ENCODE measurements at regions not wholly inside any gene's neighbourhood (a gene's known extent, or its start where the extent isn't known, plus 50 kb on each side); places are given as distances from the start of the nearest gene placed in this dataset.

DNA sequence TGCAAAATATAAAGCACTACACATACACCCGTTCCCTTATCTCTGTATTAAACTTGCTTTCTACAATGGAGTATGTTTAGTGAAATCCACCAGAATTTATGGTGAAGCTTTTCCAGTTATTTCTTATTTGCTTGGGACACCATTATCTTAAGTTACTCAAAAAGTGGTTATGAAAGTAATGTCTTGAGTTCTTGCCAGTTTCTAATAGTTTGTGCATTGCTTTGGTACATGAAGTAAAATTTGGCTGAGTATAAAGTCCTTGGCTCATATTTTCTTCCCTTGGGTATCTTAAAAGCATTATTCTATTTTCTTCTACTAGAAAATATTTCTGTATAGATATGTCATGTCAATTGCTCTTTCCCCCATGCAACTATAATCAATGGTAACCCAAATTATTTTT is 85.2 kb downstream of the POLR1F start:
- Histone ChIP-seq H3K27ac (ENCODE audit: low read depth, low read length) (no peak overlapping the region), H3K4me1 (ENCODE audit: control insufficient read depth, insufficient read depth, low read length) (no peaks in the 10 kb centered on the region), H3K27me3 (ENCODE audit: control insufficient read depth, insufficient read depth, low read length) (no peaks in the 10 kb centered on the region), H3K4me3 (ENCODE audit: low read depth, low read length) (no peak overlapping the region), H3K36me3 (ENCODE audit: control insufficient read depth, insufficient read depth, low read length) (no peaks in the 10 kb centered on the region), H3K9me3 (ENCODE audit: control insufficient read depth, insufficient read depth, low read length) (peaks cover 2% of the 10 kb centered on the region)
- WGBS (ENCODE audit: insufficient coverage) = no CpG with 5 or more reads among the region's 1 CpG
- DNase-seq (ENCODE audit: low read depth in 4 of 6, low spot score in 6 of 6) = no peak

DNA sequence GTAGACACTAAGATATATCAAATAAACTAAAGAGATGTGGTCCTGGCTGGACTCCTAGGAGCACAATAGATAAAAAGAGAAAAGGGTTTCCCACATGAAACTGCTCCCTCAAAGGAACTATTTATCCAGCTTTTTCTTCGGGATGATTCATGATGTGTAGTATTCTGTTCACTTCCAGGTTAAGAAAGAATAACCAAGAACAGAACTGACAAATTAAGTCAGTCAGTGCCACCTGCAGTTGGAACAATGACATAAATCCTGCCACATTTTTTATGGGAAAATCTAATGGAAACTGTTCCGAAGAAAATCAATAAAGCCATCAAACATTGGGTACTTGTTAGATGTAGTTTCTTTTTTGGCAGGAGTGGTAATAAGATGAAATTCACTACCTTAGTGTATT is 87.1 kb downstream of the POLR1F start:
- Histone ChIP-seq H3K36me3 (ENCODE audit: control insufficient read depth, insufficient read depth, low read length) (no peaks in the 10 kb centered on the region), H3K27ac (ENCODE audit: low read depth, low read length) (no peak overlapping the region), H3K9me3 (ENCODE audit: control insufficient read depth, insufficient read depth, low read length) (no peaks in the 10 kb centered on the region), H3K4me3 (ENCODE audit: low read depth, low read length) (no peak overlapping the region), H3K4me1 (ENCODE audit: control insufficient read depth, insufficient read depth, low read length) (no peaks in the 10 kb centered on the region), H3K27me3 (ENCODE audit: control insufficient read depth, insufficient read depth, low read length) (no peaks in the 10 kb centered on the region)
- WGBS (ENCODE audit: insufficient coverage) = no CpG with 5 or more reads among the region's 2 CpGs
- peak in 1 of 6 donors; percentile 13 for DNase-seq (ENCODE audit: low read depth in 4 of 6, low spot score in 6 of 6)

DNA sequence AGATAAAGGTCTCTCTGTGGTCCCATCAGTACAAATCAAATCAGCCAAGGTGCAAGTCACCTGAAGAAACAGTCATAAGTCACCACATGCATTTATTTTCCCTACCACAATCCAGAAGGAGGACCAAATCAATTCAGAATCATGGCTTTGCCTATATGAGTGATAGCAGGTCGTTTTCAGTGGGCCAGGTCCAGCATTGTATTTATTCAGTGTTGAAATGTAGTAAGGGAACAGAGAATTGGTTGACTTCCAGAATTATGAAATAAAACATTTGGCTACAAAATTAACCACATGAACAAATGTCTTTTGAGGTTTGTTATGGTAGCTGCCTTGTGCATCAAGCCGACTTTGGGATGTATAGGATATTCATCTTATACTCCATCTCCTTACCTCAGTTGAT is 88.4 kb downstream of the POLR1F start:
- WGBS (ENCODE audit: insufficient coverage) = no CpG with 5 or more reads among the region's 2 CpGs
- Histone ChIP-seq H3K27me3 (ENCODE audit: control insufficient read depth, insufficient read depth, low read length) (no peaks in the 10 kb centered on the region), H3K4me1 (ENCODE audit: control insufficient read depth, insufficient read depth, low read length) (no peaks in the 10 kb centered on the region), H3K4me3 (ENCODE audit: low read depth, low read length) (no peak overlapping the region), H3K9me3 (ENCODE audit: control insufficient read depth, insufficient read depth, low read length) (no peaks in the 10 kb centered on the region), H3K36me3 (ENCODE audit: control insufficient read depth, insufficient read depth, low read length) (no peaks in the 10 kb centered on the region), H3K27ac (ENCODE audit: low read depth, low read length) (no peak overlapping the region)
- no peak for DNase-seq (ENCODE audit: low read depth in 4 of 6, low spot score in 6 of 6)

DNA sequence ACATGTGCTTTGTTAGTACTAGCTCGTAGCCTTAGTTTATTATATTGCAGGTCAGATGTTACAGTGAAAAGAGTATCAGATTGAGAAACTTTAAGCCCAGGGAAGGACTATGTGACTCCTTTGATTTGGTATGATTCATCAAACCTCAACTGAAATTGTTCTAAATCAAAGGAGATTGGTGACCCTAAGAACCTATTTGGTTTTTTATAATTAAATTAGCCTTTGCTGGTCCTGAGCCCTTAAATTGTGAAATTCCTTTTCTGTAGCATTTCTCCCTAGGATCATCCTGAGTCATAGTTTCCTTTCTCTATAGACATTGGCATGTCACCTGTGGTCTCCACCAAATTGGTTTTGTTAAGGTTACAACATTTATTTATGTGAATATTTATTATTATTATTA is 89.7 kb downstream of the POLR1F start:
- Histone ChIP-seq H3K9me3 (ENCODE audit: control insufficient read depth, insufficient read depth, low read length) (no peaks in the 10 kb centered on the region), H3K27me3 (ENCODE audit: control insufficient read depth, insufficient read depth, low read length) (no peaks in the 10 kb centered on the region), H3K36me3 (ENCODE audit: control insufficient read depth, insufficient read depth, low read length) (no peaks in the 10 kb centered on the region), H3K4me3 (ENCODE audit: low read depth, low read length) (no peak overlapping the region), H3K4me1 (ENCODE audit: control insufficient read depth, insufficient read depth, low read length) (no peaks in the 10 kb centered on the region), H3K27ac (ENCODE audit: low read depth, low read length) (no peak overlapping the region)
- WGBS (ENCODE audit: insufficient coverage) = no CpG with 5 or more reads among the region's 1 CpG
- DNase-seq (ENCODE audit: low read depth in 4 of 6, low spot score in 6 of 6) = no peak

DNA sequence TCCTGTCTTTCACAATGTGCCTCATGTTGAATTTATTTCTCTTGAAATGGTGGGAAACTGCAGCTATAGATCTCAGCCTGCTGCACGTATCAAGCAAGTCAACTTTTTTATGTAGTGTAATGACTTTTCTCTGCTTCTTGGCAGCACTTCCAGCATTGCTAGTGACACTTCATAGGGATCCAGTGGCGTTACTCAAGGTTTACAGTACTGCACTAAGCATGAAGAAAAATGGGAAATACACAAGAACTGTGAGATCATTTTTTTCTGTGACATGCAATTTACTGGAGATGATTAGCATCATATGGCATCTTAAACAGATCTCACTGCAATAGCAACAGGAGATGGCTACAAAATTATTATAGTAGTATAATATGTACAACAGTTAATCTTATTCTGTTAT is 90.9 kb downstream of the POLR1F start:
- WGBS (ENCODE audit: insufficient coverage) = 63% methylated on average over 1 of the region's 2 CpGs
- Histone ChIP-seq H3K27me3 (ENCODE audit: control insufficient read depth, insufficient read depth, low read length) (no peaks in the 10 kb centered on the region), H3K4me3 (ENCODE audit: low read depth, low read length) (no peak overlapping the region), H3K27ac (ENCODE audit: low read depth, low read length) (no peak overlapping the region), H3K9me3 (ENCODE audit: control insufficient read depth, insufficient read depth, low read length) (no peaks in the 10 kb centered on the region), H3K36me3 (ENCODE audit: control insufficient read depth, insufficient read depth, low read length) (no peaks in the 10 kb centered on the region), H3K4me1 (ENCODE audit: control insufficient read depth, insufficient read depth, low read length) (no peaks in the 10 kb centered on the region)
- peak in 1 of 6 donors; percentile 4 for DNase-seq (ENCODE audit: low read depth in 4 of 6, low spot score in 6 of 6)

DNA sequence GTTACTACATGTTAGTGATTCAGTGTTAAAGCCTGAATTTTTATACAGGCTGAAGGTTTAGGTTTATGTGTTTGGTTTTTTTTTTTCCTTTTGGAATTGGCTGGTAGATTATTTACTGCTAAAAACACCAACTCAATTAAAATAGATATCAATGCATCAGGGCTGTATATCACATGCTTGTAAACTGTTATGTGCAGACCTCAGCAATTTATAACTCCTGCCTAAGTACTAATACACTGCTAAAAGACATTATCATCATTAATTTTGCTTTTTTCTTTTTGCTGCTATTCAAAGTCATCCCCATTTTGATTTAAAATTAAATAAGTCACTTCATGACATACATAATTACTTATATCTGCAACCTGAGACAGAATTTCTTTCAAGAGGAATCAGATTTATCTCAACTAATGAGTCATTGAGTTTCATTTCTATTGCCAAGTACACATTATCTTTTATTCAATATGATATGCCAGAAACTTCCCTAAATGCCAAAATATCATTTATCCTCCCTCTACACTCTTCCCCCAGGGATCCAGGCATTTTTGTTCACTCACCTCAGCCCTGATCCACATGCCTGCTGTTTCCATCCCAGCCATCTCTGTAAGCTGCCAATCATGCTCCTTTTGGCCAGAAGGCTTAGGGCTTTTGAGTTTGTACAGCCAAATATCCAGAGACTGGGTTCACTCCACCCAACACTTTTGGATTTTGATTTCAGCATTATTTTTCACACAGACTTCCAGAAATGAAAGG is 98.5 kb downstream of the POLR1F start:
- Histone ChIP-seq H3K4me1 (ENCODE audit: control insufficient read depth, insufficient read depth, low read length) (no peaks in the 10 kb centered on the region), H3K36me3 (ENCODE audit: control insufficient read depth, insufficient read depth, low read length) (no peaks in the 10 kb centered on the region), H3K27ac (ENCODE audit: low read depth, low read length) (no peak overlapping the region), H3K27me3 (ENCODE audit: control insufficient read depth, insufficient read depth, low read length) (no peaks in the 10 kb centered on the region), H3K9me3 (ENCODE audit: control insufficient read depth, insufficient read depth, low read length) (peaks cover 2% of the 10 kb centered on the region), H3K4me3 (ENCODE audit: low read depth, low read length) (no peak overlapping the region)
- DNase-seq (ENCODE audit: low read depth in 4 of 6, low spot score in 6 of 6) = peak in 1 of 6 donors; percentile 5

DNA sequence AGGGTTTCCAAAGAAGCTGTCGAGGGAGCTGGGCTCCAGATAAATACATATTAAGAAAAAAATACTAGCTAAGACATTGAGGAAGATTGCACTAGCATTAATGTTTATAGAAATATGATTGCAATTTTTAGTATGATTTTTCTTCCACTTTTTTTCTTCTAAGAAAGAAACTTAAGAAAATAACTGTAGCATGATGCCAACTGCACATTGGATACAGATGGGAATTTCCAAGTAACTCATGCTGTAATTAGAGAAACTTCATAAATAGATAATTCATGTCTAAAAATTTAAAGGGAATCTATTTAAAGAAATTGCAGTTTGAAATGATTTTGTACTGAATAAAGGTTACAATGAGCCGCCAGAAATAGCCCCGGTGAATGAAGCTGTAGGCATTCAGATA is 119.4 kb downstream of the POLR1F start:
- H3K36me3 ChIP-seq (ENCODE audit: control insufficient read depth, insufficient read depth, low read length) = no peaks in the 10 kb centered on the region
- no peaks in the 10 kb centered on the region for H3K27me3 ChIP-seq (ENCODE audit: control insufficient read depth, insufficient read depth, low read length)
- no peak overlapping the region for H3K27ac ChIP-seq (ENCODE audit: low read depth, low read length)
- DNase-seq (ENCODE audit: low read depth in 4 of 6, low spot score in 6 of 6) = no peak
- 100% methylated on average over 2 of the region's 3 CpGs for WGBS (ENCODE audit: insufficient coverage)
- H3K4me3 ChIP-seq (ENCODE audit: low read depth, low read length) = no peak overlapping the region
- H3K9me3 ChIP-seq (ENCODE audit: control insufficient read depth, insufficient read depth, low read length) = no peaks in the 10 kb centered on the region
- H3K4me1 ChIP-seq (ENCODE audit: control insufficient read depth, insufficient read depth, low read length) = no peaks in the 10 kb centered on the region

DNA sequence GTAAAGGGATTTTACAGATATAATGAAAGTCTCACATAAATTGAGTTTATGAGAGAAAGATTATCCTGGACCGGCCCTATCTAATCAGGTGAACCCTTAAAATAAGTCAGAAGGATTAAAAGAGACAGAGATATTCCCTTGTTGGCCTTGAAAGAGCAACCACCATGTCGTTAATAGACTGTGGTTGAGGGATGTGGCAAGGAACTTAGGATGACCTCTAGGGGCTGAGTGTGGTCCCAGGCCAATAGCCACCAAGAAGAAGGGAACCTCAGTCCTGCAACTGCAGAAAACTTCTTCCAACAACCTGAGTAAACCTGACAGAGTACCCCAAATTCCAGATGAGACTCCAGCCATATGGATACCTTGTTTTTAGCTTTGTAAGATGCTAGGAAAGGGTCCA is 121.5 kb downstream of the POLR1F start:
- Histone ChIP-seq H3K4me1 (ENCODE audit: control insufficient read depth, insufficient read depth, low read length) (no peaks in the 10 kb centered on the region), H3K27ac (ENCODE audit: low read depth, low read length) (no peak overlapping the region), H3K9me3 (ENCODE audit: control insufficient read depth, insufficient read depth, low read length) (no peaks in the 10 kb centered on the region), H3K27me3 (ENCODE audit: control insufficient read depth, insufficient read depth, low read length) (no peaks in the 10 kb centered on the region), H3K4me3 (ENCODE audit: low read depth, low read length) (no peak overlapping the region), H3K36me3 (ENCODE audit: control insufficient read depth, insufficient read depth, low read length) (no peaks in the 10 kb centered on the region)
- WGBS (ENCODE audit: insufficient coverage) = 90% methylated on average over 1 of the region's 2 CpGs
- DNase-seq (ENCODE audit: low read depth in 4 of 6, low spot score in 6 of 6) = no peak

DNA sequence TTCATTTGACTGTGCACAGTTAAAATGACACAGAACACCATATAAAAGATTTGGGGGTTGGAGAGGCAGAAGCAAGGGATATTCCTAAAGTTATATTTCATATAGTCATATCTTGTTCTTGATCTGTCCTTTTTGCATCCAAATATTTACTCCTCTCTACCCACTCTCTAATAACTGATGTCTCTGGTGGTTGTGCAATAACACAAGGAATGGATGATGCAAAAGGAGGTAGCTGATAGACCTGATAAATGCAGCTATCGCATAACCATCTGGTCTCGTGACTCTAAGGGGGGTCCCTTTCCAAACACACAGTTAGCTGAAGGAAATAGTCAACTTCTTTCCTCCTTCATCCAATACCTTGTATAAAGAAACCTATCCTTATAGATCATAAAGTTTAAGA is 123.1 kb downstream of the POLR1F start:
- Histone ChIP-seq H3K27me3 (ENCODE audit: control insufficient read depth, insufficient read depth, low read length) (no peaks in the 10 kb centered on the region), H3K36me3 (ENCODE audit: control insufficient read depth, insufficient read depth, low read length) (no peaks in the 10 kb centered on the region), H3K4me3 (ENCODE audit: low read depth, low read length) (no peak overlapping the region), H3K9me3 (ENCODE audit: control insufficient read depth, insufficient read depth, low read length) (no peaks in the 10 kb centered on the region), H3K27ac (ENCODE audit: low read depth, low read length) (no peak overlapping the region), H3K4me1 (ENCODE audit: control insufficient read depth, insufficient read depth, low read length) (no peaks in the 10 kb centered on the region)
- DNase-seq (ENCODE audit: low read depth in 4 of 6, low spot score in 6 of 6) = no peak
- WGBS (ENCODE audit: insufficient coverage) = no CpG with 5 or more reads among the region's 2 CpGs

DNA sequence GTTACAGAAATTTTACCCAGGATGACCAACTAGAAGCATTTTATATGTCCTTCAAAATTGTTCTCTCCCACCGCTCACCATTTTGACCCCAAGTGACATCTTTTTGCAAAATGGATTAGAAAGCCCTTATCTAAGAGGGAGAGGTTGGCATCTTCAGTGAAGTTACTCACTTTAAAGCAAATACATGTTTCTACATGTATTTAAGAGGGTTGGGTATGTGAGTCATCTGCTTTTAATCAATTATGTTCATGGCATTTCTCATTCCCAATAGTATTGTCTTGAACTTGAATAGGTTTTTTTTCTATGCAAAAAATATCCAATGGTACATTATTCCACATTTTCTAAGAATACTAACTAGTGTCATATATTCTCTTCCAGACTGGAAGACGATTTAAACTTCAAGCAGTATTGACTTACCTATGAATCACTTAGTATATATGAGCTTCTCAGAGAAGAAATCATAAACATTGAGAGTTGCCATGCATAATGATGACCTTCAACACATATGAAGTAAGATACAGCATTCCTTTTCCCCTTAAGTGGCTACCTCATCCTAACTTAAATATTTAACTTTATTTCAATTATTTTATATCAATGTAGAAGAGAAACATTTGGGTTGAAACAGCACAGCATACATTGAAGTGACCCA is 132.8 kb downstream of the POLR1F start:
- no CpG with 5 or more reads among the region's 2 CpGs for WGBS (ENCODE audit: insufficient coverage)
- H3K4me1 ChIP-seq (ENCODE audit: control insufficient read depth, insufficient read depth, low read length) = no peaks in the 10 kb centered on the region
- H3K36me3 ChIP-seq (ENCODE audit: control insufficient read depth, insufficient read depth, low read length) = no peaks in the 10 kb centered on the region
- DNase-seq (ENCODE audit: low read depth in 4 of 6, low spot score in 6 of 6) = no peak
- H3K27ac ChIP-seq (ENCODE audit: low read depth, low read length) = no peak overlapping the region
- H3K27me3 ChIP-seq (ENCODE audit: control insufficient read depth, insufficient read depth, low read length) = no peaks in the 10 kb centered on the region
- H3K9me3 ChIP-seq (ENCODE audit: control insufficient read depth, insufficient read depth, low read length) = no peaks in the 10 kb centered on the region
- no peak overlapping the region for H3K4me3 ChIP-seq (ENCODE audit: low read depth, low read length)
